MM.1S (cell line): ENCODE measurements at regions not wholly inside any gene's neighbourhood (a gene's known extent, or its start where the extent isn't known, plus 50 kb on each side); places are given as distances from the start of the nearest gene placed in this dataset.

Experiments
- CTCF ChIP-seq: fragments of 300-600 bp; sonication (generic); IDR thresholded peaks from 2 replicates; pipeline ENCODE4 v1.5.1; 2016; ENCODE audit warnings: antibody characterized with exemption, low read length, mixed read lengths
- EZH2phosphoT487 ChIP-seq: fragments of 300-600 bp; sonication (generic); IDR thresholded peaks from 2 replicates; pipeline ENCODE4 v1.6.1; 2018; ENCODE audit warnings: antibody characterized with exemption, low read length

GRCh38 chr13:50466456-50466855 is 377.0 kb downstream of the DLEU7 start:
- no peak for TF ChIP-seq CTCF
- no peak for TF ChIP-seq EZH2phosphoT487
